ENCODE measurements at regions not wholly inside any gene's neighbourhood (a gene's known extent, or its start where the extent isn't known, plus 50 kb on each side); places are given as distances from the start of the nearest gene placed in this dataset.

- no peak for TF ChIP-seq EZH2phosphoT487 (IDR thresholded peaks at IDR 0.05; ENCODE audit: borderline replicate concordance)
- TF ChIP-seq RAD21 (IDR thresholded peaks at IDR 0.05; ENCODE audit: low read depth): no peak
Measured at GRCh38 chr17:20938988-20939615, 103.7 kb downstream of the USP22 start.

All from HCT116 (cell line).